Osteoblast (primary cell): ENCODE measurements at regions not wholly inside any gene's neighbourhood (a gene's known extent, or its start where the extent isn't known, plus 50 kb on each side); places are given as distances from the start of the nearest gene placed in this dataset.
A peak's percentile ranks its signal among the peaks of the same experiment; 100 is the strongest.

Source experiments
- DNase-seq: peaks from one replicate; pipeline ENCODE4 v3.0.0; 2011; ENCODE audit warnings: low spot score, mixed read lengths; ENCODE audit not compliant: insufficient read length; ENCODE audit errors: missing footprints
- H2AFZ ChIP-seq: 2 replicates; pipeline ENCODE4 v1.6.0; 2011; ENCODE audit warnings: mild to moderate bottlenecking, low read length
- H3K27ac ChIP-seq: 2 replicates; pipeline ENCODE4 v1.5.1; 2011; ENCODE audit warnings: mild to moderate bottlenecking, low read depth, low read length, moderate library complexity
- H3K27me3 ChIP-seq: 2 replicates; pipeline ENCODE4 v1.6.0; 2012; ENCODE audit warnings: mild to moderate bottlenecking, control low read depth, inconsistent platforms, low read length, moderate library complexity; ENCODE audit not compliant: insufficient read depth
- H3K36me3 ChIP-seq: 2 replicates; pipeline ENCODE4 v1.5.1; 2011; ENCODE audit warnings: mild to moderate bottlenecking, low read length, control low read depth, moderate library complexity; ENCODE audit not compliant: insufficient read depth
- H3K4me1 ChIP-seq: 2 replicates; pipeline ENCODE4 v1.5.1; 2011; ENCODE audit warnings: mild to moderate bottlenecking, low read length, control low read depth, moderate library complexity; ENCODE audit not compliant: insufficient read depth
- H3K4me2 ChIP-seq: 2 replicates; pipeline ENCODE4 v1.6.0; 2011; ENCODE audit warnings: mild to moderate bottlenecking, low read length; ENCODE audit not compliant: insufficient read depth
- H3K4me3 ChIP-seq: fragments of 200-600 bp; sonication (generic); 3 replicates; pipeline ENCODE4 v1.5.1; 2012; ENCODE audit warnings: mild to moderate bottlenecking, low read length, inconsistent platforms; ENCODE audit not compliant: insufficient read depth
- H3K79me2 ChIP-seq: 2 replicates; pipeline ENCODE4 v1.6.0; 2012; ENCODE audit warnings: mild to moderate bottlenecking, low read length, control low read depth, inconsistent platforms; ENCODE audit not compliant: insufficient read depth
- H3K9me3 ChIP-seq: 2 replicates; pipeline ENCODE4 v1.5.1; 2011; ENCODE audit warnings: low read depth, low read length, control low read depth
- H4K20me1 ChIP-seq: 2 replicates; pipeline ENCODE4 v1.6.0; 2012; ENCODE audit warnings: mild to moderate bottlenecking, low read length, control low read depth; ENCODE audit not compliant: insufficient read depth
- TF ChIP-seq, protein P1 (sequence below): IDR thresholded peaks from 2 replicates; pipeline ENCODE4 v1.5.1; 2011; ENCODE audit warnings: mild to moderate bottlenecking, low read depth, low read length, moderate library complexity; ENCODE audit errors: extremely low read depth

DNA sequence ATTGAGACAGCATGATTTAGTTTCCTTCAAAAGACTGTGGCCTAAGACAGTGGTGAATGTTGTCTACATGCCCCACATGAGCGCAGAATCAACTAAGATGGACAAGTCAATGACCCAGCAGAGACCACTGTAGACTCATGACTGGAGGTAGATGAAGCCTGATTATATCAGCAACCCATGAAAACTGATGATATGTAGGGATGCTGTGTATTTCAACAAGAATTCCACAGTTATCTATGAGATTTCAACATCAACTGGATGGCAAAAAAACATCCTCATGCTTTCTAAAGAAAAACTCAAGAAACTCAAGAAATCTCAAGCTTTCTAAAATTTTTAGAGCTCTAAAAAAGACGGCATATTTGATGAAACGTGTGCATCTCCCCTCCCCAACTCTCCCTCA is 413.9 kb upstream of the LYPLAL1 start:
- Histone ChIP-seq H3K4me1 (no peaks in the 10 kb centered on the region), H3K4me2 (no peak overlapping the region), H3K79me2 (no peaks in the 10 kb centered on the region), H3K27me3 (no peaks in the 10 kb centered on the region), H2AFZ (no peak overlapping the region), H3K36me3 (no peaks in the 10 kb centered on the region), H4K20me1 (no peaks in the 10 kb centered on the region), H3K9me3 (no peaks in the 10 kb centered on the region), H3K27ac (no peak overlapping the region), H3K4me3 (no peak overlapping the region)
- no peak for DNase-seq
- TF ChIP-seq, protein P1, sequence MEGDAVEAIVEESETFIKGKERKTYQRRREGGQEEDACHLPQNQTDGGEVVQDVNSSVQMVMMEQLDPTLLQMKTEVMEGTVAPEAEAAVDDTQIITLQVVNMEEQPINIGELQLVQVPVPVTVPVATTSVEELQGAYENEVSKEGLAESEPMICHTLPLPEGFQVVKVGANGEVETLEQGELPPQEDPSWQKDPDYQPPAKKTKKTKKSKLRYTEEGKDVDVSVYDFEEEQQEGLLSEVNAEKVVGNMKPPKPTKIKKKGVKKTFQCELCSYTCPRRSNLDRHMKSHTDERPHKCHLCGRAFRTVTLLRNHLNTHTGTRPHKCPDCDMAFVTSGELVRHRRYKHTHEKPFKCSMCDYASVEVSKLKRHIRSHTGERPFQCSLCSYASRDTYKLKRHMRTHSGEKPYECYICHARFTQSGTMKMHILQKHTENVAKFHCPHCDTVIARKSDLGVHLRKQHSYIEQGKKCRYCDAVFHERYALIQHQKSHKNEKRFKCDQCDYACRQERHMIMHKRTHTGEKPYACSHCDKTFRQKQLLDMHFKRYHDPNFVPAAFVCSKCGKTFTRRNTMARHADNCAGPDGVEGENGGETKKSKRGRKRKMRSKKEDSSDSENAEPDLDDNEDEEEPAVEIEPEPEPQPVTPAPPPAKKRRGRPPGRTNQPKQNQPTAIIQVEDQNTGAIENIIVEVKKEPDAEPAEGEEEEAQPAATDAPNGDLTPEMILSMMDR, result no peak

DNA sequence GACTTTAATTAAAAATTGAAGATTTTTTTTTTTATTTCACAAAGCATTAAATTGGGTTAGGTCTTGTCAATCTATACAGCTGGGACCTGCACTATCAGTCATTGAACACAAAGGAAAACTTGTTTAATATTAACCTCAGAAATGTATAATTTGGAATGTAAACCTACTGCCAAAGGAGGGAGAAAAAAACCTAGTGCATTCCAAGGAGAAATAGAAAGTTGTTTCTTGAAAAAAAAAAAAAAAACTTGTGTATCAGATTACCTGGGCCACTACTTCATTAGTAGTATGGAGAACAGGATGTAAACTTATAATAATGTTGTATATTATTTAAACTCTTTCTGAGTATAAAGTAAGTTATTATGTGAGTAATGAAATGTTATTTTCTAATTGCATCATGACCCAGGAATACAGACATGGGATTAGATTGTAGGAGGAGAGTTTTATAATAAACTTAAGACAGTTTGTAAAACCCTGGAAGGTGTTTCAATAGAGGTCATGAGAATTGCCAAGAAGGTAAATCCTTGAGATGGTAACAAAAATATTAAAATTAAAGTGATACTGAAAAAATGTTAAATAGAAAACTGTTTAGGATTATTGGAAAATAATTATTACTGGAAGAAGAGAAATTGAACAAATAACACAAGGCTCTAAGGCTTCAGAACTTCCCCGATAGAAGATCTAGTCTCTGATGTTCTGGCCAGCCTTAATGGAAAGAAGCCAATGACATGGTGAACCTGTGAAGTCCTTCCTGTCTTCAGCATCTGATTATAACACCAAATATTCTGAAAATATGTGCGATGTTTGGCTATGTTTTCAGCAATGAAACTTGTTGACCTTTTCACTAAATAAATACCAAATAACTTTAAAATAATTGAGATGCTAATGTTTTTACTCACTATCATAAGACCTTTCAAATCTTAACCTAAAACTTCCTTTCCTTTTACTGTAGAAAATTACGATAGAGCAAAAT is 412.8 kb upstream of the LYPLAL1 start:
- TF ChIP-seq, protein P1, result no peak
- no peaks in the 10 kb centered on the region for H3K79me2 ChIP-seq
- H3K4me2 ChIP-seq, result no peak overlapping the region
- no peaks in the 10 kb centered on the region for H3K9me3 ChIP-seq
- no peaks in the 10 kb centered on the region for H4K20me1 ChIP-seq
- H3K4me3 ChIP-seq, result no peak overlapping the region
- no peaks in the 10 kb centered on the region for H3K36me3 ChIP-seq
- H3K4me1 ChIP-seq, result no peaks in the 10 kb centered on the region
- H3K27ac ChIP-seq, result no peak overlapping the region
- DNase-seq, result peak; percentile 56
- no peaks in the 10 kb centered on the region for H3K27me3 ChIP-seq
- no peak overlapping the region for H2AFZ ChIP-seq

DNA sequence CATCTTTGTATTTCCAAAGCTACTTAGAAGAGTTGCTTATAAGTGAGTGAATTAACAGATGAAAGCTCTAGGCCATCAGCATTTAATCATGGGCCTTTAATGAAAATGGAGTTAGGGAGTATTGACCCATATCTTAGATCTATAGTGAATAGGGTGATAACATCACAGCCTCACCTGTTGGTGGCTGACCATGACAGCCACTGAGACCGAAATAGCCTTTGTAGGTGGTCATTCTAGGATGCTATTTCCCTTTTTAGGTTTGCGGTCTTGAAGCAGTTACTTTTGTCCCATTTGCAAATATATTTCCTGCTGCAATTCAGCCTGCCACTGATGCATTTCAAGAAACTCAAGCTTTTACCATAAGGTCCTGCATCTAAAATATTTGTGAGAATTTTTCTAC is 410.1 kb upstream of the LYPLAL1 start:
- Histone ChIP-seq H3K4me3 (no peak overlapping the region), H3K27ac (no peak overlapping the region), H3K36me3 (no peaks in the 10 kb centered on the region), H2AFZ (no peak overlapping the region), H3K4me1 (no peaks in the 10 kb centered on the region), H3K27me3 (no peaks in the 10 kb centered on the region), H3K79me2 (no peaks in the 10 kb centered on the region), H3K4me2 (no peak overlapping the region), H4K20me1 (no peaks in the 10 kb centered on the region), H3K9me3 (no peaks in the 10 kb centered on the region)
- DNase-seq, result no peak
- TF ChIP-seq, protein P1, result no peak

DNA sequence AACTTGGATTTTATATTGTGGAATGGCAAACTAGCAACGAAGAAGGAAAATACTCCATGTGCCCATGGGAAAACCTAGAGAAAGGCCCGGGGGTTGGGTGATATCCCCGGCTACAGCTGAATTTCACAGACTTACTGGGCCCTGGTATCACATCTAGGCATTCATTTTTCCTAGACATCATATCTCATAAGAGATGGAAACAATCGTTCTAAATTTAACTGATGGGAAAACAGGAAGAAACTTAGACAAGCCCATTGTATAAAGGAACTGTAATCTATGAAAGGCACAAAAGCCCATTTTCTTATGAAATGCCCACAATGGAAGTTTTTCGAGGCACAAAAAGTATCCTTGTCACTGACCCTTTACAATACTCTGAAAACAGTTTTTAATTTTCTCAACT is 407.9 kb upstream of the LYPLAL1 start:
- no peaks in the 10 kb centered on the region for H3K36me3 ChIP-seq
- H3K9me3 ChIP-seq, result no peaks in the 10 kb centered on the region
- TF ChIP-seq, protein P1, result no peak
- no peak overlapping the region for H2AFZ ChIP-seq
- H4K20me1 ChIP-seq, result no peaks in the 10 kb centered on the region
- H3K4me2 ChIP-seq, result no peak overlapping the region
- no peak for DNase-seq
- H3K27me3 ChIP-seq, result no peaks in the 10 kb centered on the region
- no peak overlapping the region for H3K27ac ChIP-seq
- no peaks in the 10 kb centered on the region for H3K4me1 ChIP-seq
- H3K4me3 ChIP-seq, result no peak overlapping the region
- H3K79me2 ChIP-seq, result no peaks in the 10 kb centered on the region
